AG04450 (cell line): ENCODE measurements at regions not wholly inside any gene's neighbourhood (a gene's known extent, or its start where the extent isn't known, plus 50 kb on each side); places are given as distances from the start of the nearest gene placed in this dataset. TPM values are rescaled to one million over a fixed set of nuclear protein-coding genes. Genes with fewer than 3 reads are reported as not detected.

Experiments used
- CTCF ChIA-PET: fragments of 300-600, 350-600 bp; formaldehyde crosslinking; extraction: SDS; loops from one replicate; lab custom pipeline; 2022; ENCODE audit warnings: antibody characterized with exemption, inconsistent platforms; lab: Charles Lee
- POLR2A ChIA-PET: fragments of 350-600 bp; formaldehyde crosslinking; extraction: SDS; loops from one replicate; lab custom pipeline; 2021; ENCODE audit warnings: antibody characterized with exemption, inconsistent platforms; lab: Yijun Ruan, JAX
- DNase-seq: peaks from one replicate; pipeline ENCODE4 v3.0.0-alpha.2; 2011; ENCODE audit warnings: low read depth, low spot score
- H3K27ac ChIP-seq: one replicate; pipeline ENCODE4 v1.5.1; 2012; ENCODE audit warnings: low read depth, low read length, control low read depth
- H3K27me3 ChIP-seq: one replicate; pipeline ENCODE4 v1.6.0; 2012; ENCODE audit warnings: low read length; ENCODE audit not compliant: control insufficient read depth, insufficient read depth
- H3K4me3 ChIP-seq: 2 replicates; pipeline ENCODE4 v1.5.1; 2011; ENCODE audit warnings: mild to moderate bottlenecking, low read depth, low read length, control low read depth
- H3K9me3 ChIP-seq: 2 replicates; pipeline ENCODE4 v1.5.1; 2012; ENCODE audit warnings: low read length; ENCODE audit not compliant: control insufficient read depth, insufficient read depth
- small RNA-seq: library from RNA; depleted of rRNA; stranded (forward); fragments of <200 nt; gene quantifications from one replicate; pipeline ENCODE3, GENCODE V24; 2012; ENCODE audit warnings: low read depth; ENCODE audit not compliant: insufficient read length
- TF ChIP-seq, protein P1 (sequence below): IDR thresholded peaks from 2 replicates; pipeline ENCODE4 v1.5.1; 2011; ENCODE audit warnings: low read depth, low read length, control low read depth, inconsistent platforms

DNA sequence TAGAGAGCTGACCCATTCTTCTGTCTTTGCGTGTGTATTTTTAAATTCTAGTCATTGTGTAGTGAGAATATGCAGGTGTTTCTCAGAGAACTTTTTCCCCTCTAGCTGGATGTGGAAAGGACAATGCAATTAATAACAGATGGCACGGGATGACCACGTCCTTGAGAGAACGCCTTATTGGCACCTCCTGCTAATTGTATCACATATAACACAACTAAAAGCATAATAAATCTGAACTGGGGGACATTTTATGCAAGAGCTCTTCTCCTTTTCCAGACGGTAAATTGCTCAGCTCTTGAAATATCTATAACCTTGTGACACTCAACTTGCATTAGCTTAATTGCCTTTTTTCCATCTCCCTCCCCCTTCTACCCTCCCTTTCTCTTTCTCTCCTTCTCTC is 62.9 kb upstream of the IZUMO3 start:
- no peak overlapping the region for H3K4me3 ChIP-seq
- TF ChIP-seq, protein P1, sequence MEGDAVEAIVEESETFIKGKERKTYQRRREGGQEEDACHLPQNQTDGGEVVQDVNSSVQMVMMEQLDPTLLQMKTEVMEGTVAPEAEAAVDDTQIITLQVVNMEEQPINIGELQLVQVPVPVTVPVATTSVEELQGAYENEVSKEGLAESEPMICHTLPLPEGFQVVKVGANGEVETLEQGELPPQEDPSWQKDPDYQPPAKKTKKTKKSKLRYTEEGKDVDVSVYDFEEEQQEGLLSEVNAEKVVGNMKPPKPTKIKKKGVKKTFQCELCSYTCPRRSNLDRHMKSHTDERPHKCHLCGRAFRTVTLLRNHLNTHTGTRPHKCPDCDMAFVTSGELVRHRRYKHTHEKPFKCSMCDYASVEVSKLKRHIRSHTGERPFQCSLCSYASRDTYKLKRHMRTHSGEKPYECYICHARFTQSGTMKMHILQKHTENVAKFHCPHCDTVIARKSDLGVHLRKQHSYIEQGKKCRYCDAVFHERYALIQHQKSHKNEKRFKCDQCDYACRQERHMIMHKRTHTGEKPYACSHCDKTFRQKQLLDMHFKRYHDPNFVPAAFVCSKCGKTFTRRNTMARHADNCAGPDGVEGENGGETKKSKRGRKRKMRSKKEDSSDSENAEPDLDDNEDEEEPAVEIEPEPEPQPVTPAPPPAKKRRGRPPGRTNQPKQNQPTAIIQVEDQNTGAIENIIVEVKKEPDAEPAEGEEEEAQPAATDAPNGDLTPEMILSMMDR = no peak
- H3K27me3 ChIP-seq = no peaks in the 10 kb centered on the region
- no peak overlapping the region for H3K27ac ChIP-seq
- POLR2A ChIA-PET = no interaction called here
- no peaks in the 10 kb centered on the region for H3K9me3 ChIP-seq
- CTCF ChIA-PET = no interaction called here
- no peak for DNase-seq

GRCh38 chr9:24602693-24603352 is 57.1 kb upstream of the IZUMO3 start:
- no peaks in the 10 kb centered on the region for H3K27me3 ChIP-seq
- no peak overlapping the region for H3K4me3 ChIP-seq
- ChIA-PET CTCF (no interaction called here), POLR2A (no interaction called here)
- TF ChIP-seq, protein P1 = no peak
- no peaks in the 10 kb centered on the region for H3K9me3 ChIP-seq
- H3K27ac ChIP-seq = no peak overlapping the region
- DNase-seq = no peak

Small RNA genes lying in the stretch of these regions (small RNA-seq; reads per million reads assigned to genes)
- gene RMRPP5 = not detected
